RWPE1 (cell line): ENCODE measurements at regions not wholly inside any gene's neighbourhood (a gene's known extent, or its start where the extent isn't known, plus 50 kb on each side); places are given as distances from the start of the nearest gene placed in this dataset.

ENCODE experiments used
- CTCF ChIA-PET: fragments of 350-600 bp; sonication (Branson Sonifier 250); formaldehyde crosslinking; extraction: SDS; loops from one replicate; lab custom pipeline; 2021; lab: Yijun Ruan, JAX
- POLR2A ChIA-PET: fragments of 400-600 bp; formaldehyde crosslinking; extraction: SDS; loops from one replicate; lab custom pipeline; 2020; ENCODE audit warnings: antibody characterized with exemption; ENCODE audit not compliant: low non-redundant PET; lab: Yijun Ruan, JAX
- DNase-seq: peaks from one replicate; pipeline ENCODE4 v3.0.0; 2012; ENCODE audit warnings: low spot score
- H3K27ac ChIP-seq: fragments of 450-650 bp; 2 replicates; pipeline ENCODE4 v1.5.1; 2017
- TF ChIP-seq, protein P1 (sequence below): fragments of 450-650 bp; conservative IDR thresholded peaks from 2 replicates; pipeline ENCODE4 v1.5.1; 2017; ENCODE audit warnings: low read depth, mild to moderate bottlenecking

- no peak for DNase-seq
- H3K27ac ChIP-seq, result no peak overlapping the region
- ChIA-PET POLR2A (no interaction called here), CTCF (no interaction called here)
- TF ChIP-seq, protein P1, sequence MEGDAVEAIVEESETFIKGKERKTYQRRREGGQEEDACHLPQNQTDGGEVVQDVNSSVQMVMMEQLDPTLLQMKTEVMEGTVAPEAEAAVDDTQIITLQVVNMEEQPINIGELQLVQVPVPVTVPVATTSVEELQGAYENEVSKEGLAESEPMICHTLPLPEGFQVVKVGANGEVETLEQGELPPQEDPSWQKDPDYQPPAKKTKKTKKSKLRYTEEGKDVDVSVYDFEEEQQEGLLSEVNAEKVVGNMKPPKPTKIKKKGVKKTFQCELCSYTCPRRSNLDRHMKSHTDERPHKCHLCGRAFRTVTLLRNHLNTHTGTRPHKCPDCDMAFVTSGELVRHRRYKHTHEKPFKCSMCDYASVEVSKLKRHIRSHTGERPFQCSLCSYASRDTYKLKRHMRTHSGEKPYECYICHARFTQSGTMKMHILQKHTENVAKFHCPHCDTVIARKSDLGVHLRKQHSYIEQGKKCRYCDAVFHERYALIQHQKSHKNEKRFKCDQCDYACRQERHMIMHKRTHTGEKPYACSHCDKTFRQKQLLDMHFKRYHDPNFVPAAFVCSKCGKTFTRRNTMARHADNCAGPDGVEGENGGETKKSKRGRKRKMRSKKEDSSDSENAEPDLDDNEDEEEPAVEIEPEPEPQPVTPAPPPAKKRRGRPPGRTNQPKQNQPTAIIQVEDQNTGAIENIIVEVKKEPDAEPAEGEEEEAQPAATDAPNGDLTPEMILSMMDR, result no peak
Measured at GRCh38 chr9:92165484-92165883, 50.3 kb upstream of the SPTLC1 start.
